Activated B cell treated with CpG ODN at 0.5 μM for 24 hours (primary cell): ENCODE measurements at regions not wholly inside any gene's neighbourhood (a gene's known extent, or its start where the extent isn't known, plus 50 kb on each side); places are given as distances from the start of the nearest gene placed in this dataset.

ENCODE experiments used
- ATAC-seq: fragments of 200-7000 bp; cut with Tn5 transposase; one replicate; pipeline ENCODE4 v1.10.0; 2021; ENCODE audit warnings: low read depth, mild to moderate bottlenecking, moderate library complexity
- CTCF ChIA-PET: fragments of 350-600 bp; sonication (Branson Sonifier 250); formaldehyde crosslinking; loops from one replicate; lab custom pipeline; 2021; ENCODE audit warnings: antibody characterized with exemption; lab: Charles Lee
- POLR2A ChIA-PET: fragments of 350-600 bp; sonication (Branson Sonifier 250); formaldehyde crosslinking; loops from one replicate; lab custom pipeline; 2021; ENCODE audit warnings: antibody characterized with exemption; lab: Charles Lee
- DNase-seq: peaks from one replicate; pipeline ENCODE4 v3.0.0; 2022
- H3K27ac Mint-ChIP-seq: one replicate; pipeline ENCODE4 v1.8.0; 2020; ENCODE audit warnings: mixed read lengths
- H3K27me3 Mint-ChIP-seq: one replicate; pipeline ENCODE4 v1.8.0; 2021; ENCODE audit warnings: mixed read lengths
- H3K36me3 Mint-ChIP-seq: one replicate; pipeline ENCODE4 v1.8.0; 2021; ENCODE audit warnings: low read depth, mixed read lengths
- H3K4me1 Mint-ChIP-seq: one replicate; pipeline ENCODE4 v1.8.0; 2021; ENCODE audit warnings: mixed read lengths
- H3K4me3 Mint-ChIP-seq: one replicate; pipeline ENCODE4 v1.8.0; 2020; ENCODE audit warnings: mild to moderate bottlenecking, mixed read lengths
- H3K9me3 Mint-ChIP-seq: one replicate; pipeline ENCODE4 v1.8.0; 2020; ENCODE audit warnings: mixed read lengths
- CTCF ChIP-seq: fragments of 200-600 bp; IDR thresholded peaks from one replicate; pipeline ENCODE4 v1.8.0; 2022; ENCODE audit warnings: antibody characterized with exemption, mild to moderate bottlenecking
- intact Hi-C: fragments of 100-400 bp; cut with micrococcal nuclease; formaldehyde crosslinking; loops from one replicate; pipeline ENCODE4 v1.15.1; 2024

DNA sequence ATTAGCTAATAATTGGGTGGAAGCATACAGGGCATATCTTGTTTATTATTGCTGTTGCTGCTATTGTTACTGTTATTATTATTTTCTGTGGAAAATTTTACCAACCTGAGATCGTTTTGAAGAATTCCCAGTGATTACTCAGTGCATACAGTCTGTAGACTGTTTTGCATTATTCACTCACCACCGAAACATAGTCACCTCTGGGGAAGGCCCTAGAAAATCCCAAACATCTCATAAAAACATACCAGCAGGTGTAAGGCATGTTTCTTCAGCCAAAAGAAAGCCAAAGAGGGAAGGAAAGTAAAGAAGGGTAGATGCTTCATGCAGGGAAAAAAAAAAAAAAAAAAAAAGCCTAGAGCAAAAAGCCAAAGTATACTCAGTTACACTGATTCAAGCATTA, 647.7 kb downstream of the BCL11A start:
- intact Hi-C loops: no loop called here
- Mint-ChIP-seq H3K4me1 (peaks cover 32% of the 10 kb centered on the region), H3K27ac (no peak overlapping the region), H3K36me3 (no peaks in the 10 kb centered on the region), H3K27me3 (peaks cover 5% of the 10 kb centered on the region), H3K9me3 (no peaks in the 10 kb centered on the region), H3K4me3 (no peak overlapping the region)
- ChIA-PET POLR2A (no interaction called here), CTCF (no interaction called here)
- no peak for TF ChIP-seq CTCF
- DNase-seq (no peak), ATAC-seq (peak; percentile 61)

GRCh38 chr2:59903994-59904544, 649.4 kb downstream of the BCL11A start:
- TF ChIP-seq CTCF: no peak
- ChIA-PET POLR2A (no interaction called here), CTCF (no interaction called here)
- DNase-seq (no peak), ATAC-seq (no peak)
- H3K27me3 Mint-ChIP-seq: peaks cover 5% of the 10 kb centered on the region
- peaks cover 20% of the 10 kb centered on the region for H3K4me1 Mint-ChIP-seq
- H3K36me3 Mint-ChIP-seq: no peaks in the 10 kb centered on the region
- H3K4me3 Mint-ChIP-seq: no peak overlapping the region
- intact Hi-C loops: no loop called here
- H3K27ac Mint-ChIP-seq: no peak overlapping the region
- no peaks in the 10 kb centered on the region for H3K9me3 Mint-ChIP-seq

DNA sequence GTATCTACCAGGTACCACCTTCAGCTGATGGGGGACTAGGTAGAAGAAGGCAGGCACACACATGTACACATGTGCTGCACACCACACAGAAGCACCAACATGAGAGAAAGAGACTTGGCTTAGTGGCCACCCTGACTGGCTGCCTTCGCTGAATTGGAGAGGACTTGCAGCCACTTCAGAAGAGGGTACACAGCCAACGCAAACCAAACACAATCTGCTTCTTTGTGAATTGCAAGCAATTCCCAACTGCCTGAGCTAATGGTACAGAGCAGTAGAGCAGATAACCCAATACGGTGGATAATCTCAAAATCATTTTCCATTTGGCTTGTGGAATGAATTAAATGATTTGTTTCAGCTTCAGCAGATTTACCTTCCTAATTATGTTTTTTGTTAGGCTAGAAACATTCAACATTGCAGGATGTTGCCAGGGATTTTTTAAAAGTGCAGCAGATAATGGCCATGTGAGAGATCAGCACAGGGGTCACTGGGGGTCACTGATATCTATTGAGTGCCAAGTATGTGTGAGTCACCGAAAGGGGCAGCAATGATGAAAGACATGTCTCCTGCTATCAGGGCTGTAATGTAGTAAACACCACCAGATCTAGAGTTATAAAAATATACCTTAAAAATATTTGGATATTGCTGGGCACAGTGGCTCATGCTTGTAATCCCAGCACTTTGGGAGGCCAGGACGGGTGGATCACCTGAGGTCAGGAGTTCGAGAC, 652.6 kb downstream of the BCL11A start:
- Mint-ChIP-seq H3K4me3 (no peak overlapping the region), H3K9me3 (no peaks in the 10 kb centered on the region), H3K27me3 (peaks cover 5% of the 10 kb centered on the region), H3K36me3 (no peaks in the 10 kb centered on the region), H3K4me1 (peaks cover 15% of the 10 kb centered on the region), H3K27ac (no peak overlapping the region)
- ChIA-PET CTCF (no interaction called here), POLR2A (no interaction called here)
- no peak for TF ChIP-seq CTCF
- DNase-seq (no peak), ATAC-seq (no peak)
- intact Hi-C loops: no loop called here

- no peak overlapping the region for H3K4me3 Mint-ChIP-seq
- POLR2A ChIA-PET: no interaction called here
- ATAC-seq: no peak
- H3K9me3 Mint-ChIP-seq: no peaks in the 10 kb centered on the region
- intact Hi-C loops: no loop called here
- no peak overlapping the region for H3K27ac Mint-ChIP-seq
- no peaks in the 10 kb centered on the region for H3K36me3 Mint-ChIP-seq
- peaks cover 11% of the 10 kb centered on the region for H3K4me1 Mint-ChIP-seq
- no peak for DNase-seq
- CTCF ChIA-PET: no interaction called here
- no peak for TF ChIP-seq CTCF
- peaks cover 5% of the 10 kb centered on the region for H3K27me3 Mint-ChIP-seq
Measured at GRCh38 chr2:59899692-59900091, 653.8 kb downstream of the BCL11A start.

- TF ChIP-seq CTCF: no peak
- intact Hi-C loops: no loop called here
- Mint-ChIP-seq H3K27ac (no peak overlapping the region), H3K27me3 (no peaks in the 10 kb centered on the region), H3K4me1 (peaks cover 10% of the 10 kb centered on the region), H3K9me3 (no peaks in the 10 kb centered on the region), H3K4me3 (no peak overlapping the region), H3K36me3 (no peaks in the 10 kb centered on the region)
- DNase-seq (no peak), ATAC-seq (no peak)
- POLR2A ChIA-PET: interaction anchor here (0.6 kb wide), 1 partner anchor 654 kb away, joined by 4 read pairs; no protein-coding TSS in a partner anchor
- CTCF ChIA-PET: no interaction called here
Measured at GRCh38 chr2:59896499-59897245, 656.8 kb downstream of the BCL11A start.
